ENCODE measurements at regions not wholly inside any gene's neighbourhood (a gene's known extent, or its start where the extent isn't known, plus 50 kb on each side); places are given as distances from the start of the nearest gene placed in this dataset.

DNA sequence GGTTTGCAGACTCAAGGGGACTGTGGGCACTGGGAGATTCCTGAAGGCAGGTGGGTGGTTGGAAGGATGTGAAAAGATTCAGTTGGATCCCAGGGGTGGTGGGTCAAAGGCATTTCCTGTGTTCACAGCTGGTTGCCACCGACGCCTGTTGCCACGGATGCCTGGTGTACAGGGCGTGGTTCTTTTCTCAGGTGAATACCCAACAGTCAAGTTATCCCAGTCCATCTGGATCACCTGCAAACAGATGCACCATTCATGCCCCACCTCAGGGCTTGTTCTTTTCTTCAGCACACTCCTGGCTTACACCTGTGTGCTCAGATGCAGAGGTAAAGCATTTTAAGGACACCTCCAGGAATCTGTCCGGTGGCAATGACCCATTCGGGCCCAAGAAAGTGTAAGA, 55.8 kb upstream of the SHOX start:
- TF ChIP-seq, protein P1, sequence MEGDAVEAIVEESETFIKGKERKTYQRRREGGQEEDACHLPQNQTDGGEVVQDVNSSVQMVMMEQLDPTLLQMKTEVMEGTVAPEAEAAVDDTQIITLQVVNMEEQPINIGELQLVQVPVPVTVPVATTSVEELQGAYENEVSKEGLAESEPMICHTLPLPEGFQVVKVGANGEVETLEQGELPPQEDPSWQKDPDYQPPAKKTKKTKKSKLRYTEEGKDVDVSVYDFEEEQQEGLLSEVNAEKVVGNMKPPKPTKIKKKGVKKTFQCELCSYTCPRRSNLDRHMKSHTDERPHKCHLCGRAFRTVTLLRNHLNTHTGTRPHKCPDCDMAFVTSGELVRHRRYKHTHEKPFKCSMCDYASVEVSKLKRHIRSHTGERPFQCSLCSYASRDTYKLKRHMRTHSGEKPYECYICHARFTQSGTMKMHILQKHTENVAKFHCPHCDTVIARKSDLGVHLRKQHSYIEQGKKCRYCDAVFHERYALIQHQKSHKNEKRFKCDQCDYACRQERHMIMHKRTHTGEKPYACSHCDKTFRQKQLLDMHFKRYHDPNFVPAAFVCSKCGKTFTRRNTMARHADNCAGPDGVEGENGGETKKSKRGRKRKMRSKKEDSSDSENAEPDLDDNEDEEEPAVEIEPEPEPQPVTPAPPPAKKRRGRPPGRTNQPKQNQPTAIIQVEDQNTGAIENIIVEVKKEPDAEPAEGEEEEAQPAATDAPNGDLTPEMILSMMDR (IDR thresholded peaks at IDR 0.05; ENCODE audit: control extremely low read depth, extremely low read depth): no peak
- ATAC-seq (ENCODE audit: insufficient read depth, low FRiP score) (no peak), DNase-seq (no peak)
- Histone ChIP-seq H3K27me3 (ENCODE audit: control insufficient read depth in 3 of 3, insufficient read depth in 3 of 3, low read length in 2 of 3) (peaks cover 0 to 4% (median 0%) of the 10 kb centered on the region in 3 donors), H3K9me3 (ENCODE audit: control insufficient read depth in 4 of 4, insufficient read depth in 3 of 4, low read length in 3 of 4) (peaks cover 0 to 16% (median 5%) of the 10 kb centered on the region in 4 donors), H3K9ac (ENCODE audit: insufficient read depth in 1 of 2, low read length in 2 of 2) (no peak overlapping the region), H3K36me3 (ENCODE audit: control insufficient read depth in 4 of 4, insufficient read depth in 4 of 4, low read length in 4 of 4) (no peaks in the 10 kb centered on the region), H3K27ac (ENCODE audit: low read depth in 1 of 2, low read length in 1 of 2) (no peak overlapping the region), H3K4me3 (no peak overlapping the region), H3K4me1 (ENCODE audit: control insufficient read depth in 5 of 5, insufficient read depth in 5 of 5, low read length in 5 of 5) (peaks cover 0 to 1% (median 0%) of the 10 kb centered on the region in 5 donors)
- 71 to 72% methylated on average over 6 of the region's 6 CpGs for WGBS, 2 donors

DNA sequence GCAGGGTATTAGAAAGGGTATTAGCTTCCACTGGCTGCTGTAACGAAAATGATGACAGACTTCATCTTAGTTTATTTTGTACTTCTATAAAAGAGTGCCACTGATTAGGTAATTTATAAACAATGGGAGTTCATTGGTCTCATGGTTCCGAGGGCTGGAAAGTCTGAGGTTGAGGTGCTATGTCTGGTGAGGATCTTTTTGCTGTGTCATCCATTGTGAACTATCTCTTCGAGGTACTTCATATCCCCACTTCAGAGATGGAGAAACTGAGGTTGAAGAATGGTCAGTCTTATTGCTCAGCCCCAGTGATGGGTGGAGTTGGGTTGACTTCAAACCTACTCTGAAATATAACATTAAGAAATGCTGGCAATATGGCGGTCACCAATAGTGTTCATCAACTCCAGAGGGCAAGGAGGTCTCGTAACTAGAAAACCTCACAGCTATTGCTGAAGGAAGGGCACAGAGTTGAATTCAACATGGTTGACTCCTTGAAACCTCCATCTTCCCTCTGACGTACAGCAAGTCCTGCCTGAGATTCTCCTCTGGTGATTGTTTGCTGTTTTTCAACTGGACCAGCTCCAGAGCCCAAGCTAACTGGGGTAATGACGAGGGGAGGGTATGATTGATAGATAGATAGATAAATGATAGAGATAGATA, 53.6 kb upstream of the SHOX start:
- 78 to 83% methylated on average over 7 of the region's 7 CpGs for WGBS, 2 donors
- peaks cover 0 to 1% (median 0%) of the 10 kb centered on the region in 5 donors for H3K4me1 ChIP-seq (ENCODE audit: control insufficient read depth in 5 of 5, insufficient read depth in 5 of 5, low read length in 5 of 5)
- no peaks in the 10 kb centered on the region for H3K36me3 ChIP-seq (ENCODE audit: control insufficient read depth in 4 of 4, insufficient read depth in 4 of 4, low read length in 4 of 4)
- H3K4me3 ChIP-seq: no peak overlapping the region
- peak in 2 of 3 donors; percentile 9 to 15 for DNase-seq
- H3K27me3 ChIP-seq (ENCODE audit: control insufficient read depth in 3 of 3, insufficient read depth in 3 of 3, low read length in 2 of 3): peaks cover 0 to 4% (median 0%) of the 10 kb centered on the region in 3 donors
- TF ChIP-seq, protein P1 (IDR thresholded peaks at IDR 0.05; ENCODE audit: control extremely low read depth, extremely low read depth): no peak
- peaks cover 0 to 16% (median 5%) of the 10 kb centered on the region in 4 donors for H3K9me3 ChIP-seq (ENCODE audit: control insufficient read depth in 4 of 4, insufficient read depth in 3 of 4, low read length in 3 of 4)
- no peak for ATAC-seq (ENCODE audit: insufficient read depth, low FRiP score)
- H3K27ac ChIP-seq (ENCODE audit: low read depth in 1 of 2, low read length in 1 of 2): no peak overlapping the region
- no peak overlapping the region for H3K9ac ChIP-seq (ENCODE audit: insufficient read depth in 1 of 2, low read length in 2 of 2)

DNA sequence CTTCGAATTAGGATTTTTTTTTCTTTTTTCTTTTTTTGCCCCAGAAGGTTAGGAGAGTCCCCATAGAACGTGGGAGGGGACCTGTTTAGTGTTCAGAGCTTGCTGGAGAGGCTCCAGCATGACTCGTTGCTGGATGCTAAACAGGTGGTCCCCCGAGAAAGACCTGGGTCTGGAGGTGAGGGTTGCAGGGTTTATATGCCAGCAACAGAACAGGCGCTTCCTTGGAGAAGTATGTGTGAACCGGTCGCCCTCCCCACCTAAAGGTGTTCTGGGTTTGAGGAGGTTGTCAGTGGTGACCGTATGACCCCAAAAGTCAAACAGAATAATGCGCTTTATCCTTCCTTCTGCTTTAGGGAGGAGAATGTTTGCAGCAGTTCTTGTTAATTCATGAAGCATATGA, 52.1 kb upstream of the SHOX start:
- peak; percentile 27 to 40 (median 27) for DNase-seq
- H3K4me1 ChIP-seq (ENCODE audit: control insufficient read depth in 5 of 5, insufficient read depth in 5 of 5, low read length in 5 of 5): peaks cover 0 to 1% (median 0%) of the 10 kb centered on the region in 5 donors
- peaks cover 0 to 4% (median 0%) of the 10 kb centered on the region in 3 donors for H3K27me3 ChIP-seq (ENCODE audit: control insufficient read depth in 3 of 3, insufficient read depth in 3 of 3, low read length in 2 of 3)
- no peak for ATAC-seq (ENCODE audit: insufficient read depth, low FRiP score)
- 51 to 58% methylated on average over 9 of the region's 9 CpGs for WGBS, 2 donors
- no peak overlapping the region for H3K27ac ChIP-seq (ENCODE audit: low read depth in 1 of 2, low read length in 1 of 2)
- H3K9me3 ChIP-seq (ENCODE audit: control insufficient read depth in 4 of 4, insufficient read depth in 3 of 4, low read length in 3 of 4): peaks cover 0 to 18% (median 5%) of the 10 kb centered on the region in 4 donors
- H3K4me3 ChIP-seq: no peak overlapping the region
- H3K9ac ChIP-seq (ENCODE audit: insufficient read depth in 1 of 2, low read length in 2 of 2): no peak overlapping the region
- TF ChIP-seq, protein P1 (IDR thresholded peaks at IDR 0.05; ENCODE audit: control extremely low read depth, extremely low read depth): no peak
- H3K36me3 ChIP-seq (ENCODE audit: control insufficient read depth in 4 of 4, insufficient read depth in 4 of 4, low read length in 4 of 4): no peaks in the 10 kb centered on the region

Data from lung (tissue), 11 donors.